ENCODE measurements at regions not wholly inside any gene's neighbourhood (a gene's known extent, or its start where the extent isn't known, plus 50 kb on each side); places are given as distances from the start of the nearest gene placed in this dataset.

- Histone ChIP-seq H3K4me3 (ENCODE audit: low read depth, low read length) (no peak overlapping the region), H3K27me3 (no peaks in the 10 kb centered on the region), H3K36me3 (no peaks in the 10 kb centered on the region), H3K9me3 (no peaks in the 10 kb centered on the region; the same call in 1 of the 2 replicates), H3K4me1 (no peaks in the 10 kb centered on the region; the same call in 1 of the 2 replicates)
- no peak for TF ChIP-seq CTCF (IDR thresholded peaks at IDR 0.05; ENCODE audit: low read depth, low read length)
- DNase-seq, result no peak
Measured at GRCh38 chr1:194347200-194347599, 1160.8 kb upstream of the B3GALT2 start.

- no peak for DNase-seq
- peak; percentile 40 for TF ChIP-seq CTCF (IDR thresholded peaks at IDR 0.05; ENCODE audit: low read depth, low read length)
- no peak overlapping the region for H3K4me3 ChIP-seq (ENCODE audit: low read depth, low read length)
- H3K4me1 ChIP-seq, result no peaks in the 10 kb centered on the region; the same call in 1 of the 2 replicates
- H3K36me3 ChIP-seq, result no peaks in the 10 kb centered on the region
- H3K27me3 ChIP-seq, result no peaks in the 10 kb centered on the region
- no peaks in the 10 kb centered on the region; the same call in 1 of the 2 replicates for H3K9me3 ChIP-seq
Measured at GRCh38 chr1:194342484-194343262, 1156.3 kb upstream of the B3GALT2 start.

- no peaks in the 10 kb centered on the region for H3K36me3 ChIP-seq
- no peaks in the 10 kb centered on the region; the same call in 1 of the 2 replicates for H3K9me3 ChIP-seq
- no peaks in the 10 kb centered on the region for H3K27me3 ChIP-seq
- no peak for DNase-seq
- H3K4me1 ChIP-seq, result no peaks in the 10 kb centered on the region; the same call in 1 of the 2 replicates
- H3K4me3 ChIP-seq (ENCODE audit: low read depth, low read length), result no peak overlapping the region
- TF ChIP-seq CTCF (IDR thresholded peaks at IDR 0.05; ENCODE audit: low read depth, low read length), result no peak
Measured at GRCh38 chr1:194341587-194341986, 1155.2 kb upstream of the B3GALT2 start.

- Histone ChIP-seq H3K9me3 (no peaks in the 10 kb centered on the region), H3K36me3 (no peaks in the 10 kb centered on the region), H3K27me3 (no peaks in the 10 kb centered on the region), H3K4me3 (ENCODE audit: low read depth, low read length) (no peak overlapping the region), H3K4me1 (no peaks in the 10 kb centered on the region; the same call in 1 of the 2 replicates)
- TF ChIP-seq CTCF (IDR thresholded peaks at IDR 0.05; ENCODE audit: low read depth, low read length), result no peak
- no peak for DNase-seq
Measured at GRCh38 chr1:194339471-194339870, 1153.1 kb upstream of the B3GALT2 start.

- H3K4me3 ChIP-seq (ENCODE audit: low read depth, low read length), result no peak overlapping the region
Measured at GRCh38 chr1:194338241-194338948, 1152.0 kb upstream of the B3GALT2 start.

More at GRCh38 chr1:194338241-194338948, 1152.0 kb upstream of the B3GALT2 start:
- no peak for DNase-seq
- Histone ChIP-seq H3K27me3 (no peaks in the 10 kb centered on the region), H3K36me3 (no peaks in the 10 kb centered on the region), H3K4me1 (no peaks in the 10 kb centered on the region; the same call in 1 of the 2 replicates), H3K9me3 (no peaks in the 10 kb centered on the region)
- TF ChIP-seq CTCF (IDR thresholded peaks at IDR 0.05; ENCODE audit: low read depth, low read length), result no peak
